ENCODE measurements at regions not wholly inside any gene's neighbourhood (a gene's known extent, or its start where the extent isn't known, plus 50 kb on each side); places are given as distances from the start of the nearest gene placed in this dataset.
"Not testable (repeated sequence)": the region's sequence is repeated elsewhere in the genome, so short reads cannot be mapped to it uniquely, and the experiment has no call there.

DNA sequence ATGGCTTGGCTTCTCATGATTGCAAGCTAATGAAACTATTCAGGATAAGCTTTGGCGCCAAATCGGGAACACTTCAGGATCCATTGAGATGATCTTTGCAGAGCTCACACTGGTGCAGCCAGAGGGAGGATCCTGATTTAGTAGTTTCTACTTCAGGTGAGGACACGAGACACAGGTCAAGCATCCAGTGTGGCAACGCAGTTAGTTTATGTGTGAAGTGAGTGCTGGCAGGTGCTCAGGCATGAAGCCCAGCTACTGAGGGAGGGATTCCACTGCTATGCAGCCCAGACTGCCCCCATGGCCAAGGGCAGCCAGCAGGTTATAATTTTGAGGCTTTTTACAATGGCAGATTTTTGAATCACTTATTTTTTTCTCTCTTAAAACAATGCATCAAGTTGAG is 113.5 kb upstream of the PCED1B start:
- H3K4me1 ChIP-seq (ENCODE audit: control insufficient read depth in 1 of 2, insufficient read depth in 2 of 2, low read length in 2 of 2) = no peaks in the 10 kb centered on the region
- intact Hi-C loops (cut with micrococcal nuclease) = no loop called here
- Mint-ChIP-seq H3K27ac (no peak overlapping the region), H3K9me3 (no peaks in the 10 kb centered on the region), H3K36me3 (no peaks in the 10 kb centered on the region), H3K4me3 (no peak overlapping the region), H3K27me3 (ENCODE audit: low read depth in 3 of 3) (peaks cover 1 to 5% (median 2%) of the 10 kb centered on the region in 3 donors), H3K4me1 (no peaks in the 10 kb centered on the region)
- H3K9me3 ChIP-seq (replicated peaks in 1 of 2; ENCODE audit: control insufficient read depth in 1 of 2, insufficient read depth in 1 of 2, low read length in 2 of 2) = no peaks in the 10 kb centered on the region
- H3K4me3 ChIP-seq (replicated peaks in 1 of 3; ENCODE audit: low read depth in 2 of 3, low read length in 3 of 3) = no peak overlapping the region
- WGBS (ENCODE audit: insufficient coverage) = 83% methylated on average over 4 of the region's 4 CpGs
- no peaks in the 10 kb centered on the region for H3K27me3 ChIP-seq (ENCODE audit: control insufficient read depth in 2 of 2, insufficient read depth in 2 of 2, low read length in 2 of 2)
- no peaks in the 10 kb centered on the region for H3K36me3 ChIP-seq (replicated peaks in 1 of 2; ENCODE audit: control insufficient read depth in 1 of 2, insufficient read depth in 2 of 2, low read length in 2 of 2)
- H3K27ac ChIP-seq (ENCODE audit: low read depth in 1 of 2, low read length in 2 of 2) = no peak overlapping the region
- H3K4me2 ChIP-seq (replicated peaks; ENCODE audit: extremely low read depth, low read length, poor library complexity, severe bottlenecking) = no peak overlapping the region
- no peaks in the 10 kb centered on the region for H4K20me1 ChIP-seq (ENCODE audit: insufficient read depth, low read length)
- no peak overlapping the region for H2AFZ ChIP-seq (ENCODE audit: insufficient read depth, low read depth, low read length, poor library complexity, severe bottlenecking)
- H3K9ac ChIP-seq (ENCODE audit: insufficient read depth, low read length, poor library complexity, severe bottlenecking) = no peak overlapping the region
- H3K79me2 ChIP-seq (ENCODE audit: insufficient read depth, low read length) = no peaks in the 10 kb centered on the region
- TF ChIP-seq CTCF (IDR thresholded peaks at IDR 0.05) = no peak
- DNase-seq = no peak

DNA sequence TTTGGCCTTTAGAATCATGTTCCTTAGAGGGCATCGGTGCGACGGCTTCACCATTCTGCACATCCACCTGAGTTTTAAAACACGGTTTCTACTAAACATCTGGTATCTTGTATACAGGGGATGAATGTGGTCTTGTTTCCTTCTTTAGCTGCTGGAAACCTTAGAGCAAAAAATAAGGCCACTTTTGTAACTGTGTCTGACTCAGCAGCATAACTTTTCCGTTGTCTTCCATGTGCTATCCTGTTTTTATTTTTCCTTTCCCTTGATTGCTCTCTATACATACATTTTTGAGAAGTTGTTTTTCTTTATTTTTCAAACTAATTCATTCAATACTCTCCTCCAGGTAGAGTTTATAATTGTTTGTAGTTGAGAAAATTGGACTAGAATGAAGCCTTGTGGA is 108.8 kb upstream of the PCED1B start:
- H3K9me3 Mint-ChIP-seq = peaks cover 0 to 5% (median 2%) of the 10 kb centered on the region in 7 donors
- no peak overlapping the region for H3K27ac Mint-ChIP-seq
- H3K4me3 ChIP-seq (replicated peaks in 1 of 3; ENCODE audit: low read depth in 2 of 3, low read length in 3 of 3) = no peak overlapping the region

DNA sequence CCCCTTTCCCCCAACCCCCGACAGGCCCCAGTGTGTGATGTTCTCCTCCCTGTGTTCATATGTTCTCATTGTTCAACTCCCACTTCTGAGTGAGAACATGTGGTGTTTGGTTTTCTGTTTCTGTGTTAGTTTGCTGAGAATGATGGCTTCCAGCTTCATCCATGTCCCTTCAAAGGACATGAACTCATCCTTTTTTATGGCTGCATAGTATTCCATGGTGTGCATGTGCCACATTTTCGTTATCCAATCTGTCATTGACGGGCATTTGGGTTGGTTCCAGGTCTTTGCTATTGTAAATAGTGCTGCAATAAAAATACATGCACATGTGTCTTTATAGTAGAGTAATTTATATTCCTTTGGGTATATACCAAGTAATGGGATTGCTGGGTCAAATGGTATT is 105.5 kb upstream of the PCED1B start:
- H3K27me3 Mint-ChIP-seq (ENCODE audit: low read depth in 3 of 3); H3K4me1 ChIP-seq (ENCODE audit: control insufficient read depth in 1 of 2, insufficient read depth in 2 of 2, low read length in 2 of 2); H2AFZ ChIP-seq (ENCODE audit: insufficient read depth, low read depth, low read length, poor library complexity, severe bottlenecking); H3K27me3 ChIP-seq (ENCODE audit: control insufficient read depth in 2 of 2, insufficient read depth in 2 of 2, low read length in 2 of 2); H3K36me3 Mint-ChIP-seq; H3K4me3 ChIP-seq (replicated peaks in 1 of 3; ENCODE audit: low read depth in 2 of 3, low read length in 3 of 3); DNase-seq; H3K9ac ChIP-seq (ENCODE audit: insufficient read depth, low read length, poor library complexity, severe bottlenecking); H3K4me3 Mint-ChIP-seq; H3K4me1 Mint-ChIP-seq; H3K79me2 ChIP-seq (ENCODE audit: insufficient read depth, low read length); H3K27ac Mint-ChIP-seq; H3K9me3 ChIP-seq (replicated peaks in 1 of 2; ENCODE audit: control insufficient read depth in 1 of 2, insufficient read depth in 1 of 2, low read length in 2 of 2); H3K9me3 Mint-ChIP-seq; H3K36me3 ChIP-seq (replicated peaks in 1 of 2; ENCODE audit: control insufficient read depth in 1 of 2, insufficient read depth in 2 of 2, low read length in 2 of 2); H3K27ac ChIP-seq (ENCODE audit: low read depth in 1 of 2, low read length in 2 of 2); H3K4me2 ChIP-seq (replicated peaks; ENCODE audit: extremely low read depth, low read length, poor library complexity, severe bottlenecking); H4K20me1 ChIP-seq (ENCODE audit: insufficient read depth, low read length); intact Hi-C loops (cut with micrococcal nuclease): not testable (repeated sequence)
- WGBS (ENCODE audit: insufficient coverage) = no CpG with 5 or more reads among the region's 3 CpGs

More for the DNA sequence above, 108.8 kb upstream of the PCED1B start:
- Histone ChIP-seq H3K4me2 (replicated peaks; ENCODE audit: extremely low read depth, low read length, poor library complexity, severe bottlenecking) (no peak overlapping the region), H3K9ac (ENCODE audit: insufficient read depth, low read length, poor library complexity, severe bottlenecking) (no peak overlapping the region), H3K79me2 (ENCODE audit: insufficient read depth, low read length) (no peaks in the 10 kb centered on the region), H3K27me3 (ENCODE audit: control insufficient read depth in 2 of 2, insufficient read depth in 2 of 2, low read length in 2 of 2) (no peaks in the 10 kb centered on the region), H3K27ac (ENCODE audit: low read depth in 1 of 2, low read length in 2 of 2) (no peak overlapping the region), H4K20me1 (ENCODE audit: insufficient read depth, low read length) (no peaks in the 10 kb centered on the region), H2AFZ (ENCODE audit: insufficient read depth, low read depth, low read length, poor library complexity, severe bottlenecking) (no peak overlapping the region), H3K4me1 (ENCODE audit: control insufficient read depth in 1 of 2, insufficient read depth in 2 of 2, low read length in 2 of 2) (no peaks in the 10 kb centered on the region), H3K36me3 (replicated peaks in 1 of 2; ENCODE audit: control insufficient read depth in 1 of 2, insufficient read depth in 2 of 2, low read length in 2 of 2) (no peaks in the 10 kb centered on the region), H3K9me3 (replicated peaks in 1 of 2; ENCODE audit: control insufficient read depth in 1 of 2, insufficient read depth in 1 of 2, low read length in 2 of 2) (no peaks in the 10 kb centered on the region)
- Mint-ChIP-seq H3K4me1 (no peaks in the 10 kb centered on the region), H3K27me3 (ENCODE audit: low read depth in 3 of 3) (peaks cover 0 to 4% (median 0%) of the 10 kb centered on the region in 3 donors), H3K36me3 (no peaks in the 10 kb centered on the region), H3K4me3 (no peak overlapping the region)
- no peak for DNase-seq
- TF ChIP-seq CTCF (IDR thresholded peaks at IDR 0.05) = no peak
- intact Hi-C loops (cut with micrococcal nuclease) = no loop called here
- no CpG with 5 or more reads among the region's 5 CpGs for WGBS (ENCODE audit: insufficient coverage)

Data from CD14-positive monocyte (primary cell).